ENCODE measurements at regions not wholly inside any gene's neighbourhood (a gene's known extent, or its start where the extent isn't known, plus 50 kb on each side); places are given as distances from the start of the nearest gene placed in this dataset.

GRCh38 chr9:91155181-91155580 lies 206.5 kb downstream of the AUH start:
- no peak for TF ChIP-seq CTCF (IDR thresholded peaks at IDR 0.05)
- no peak for TF ChIP-seq EZH2 (IDR thresholded peaks at IDR 0.05; ENCODE audit: borderline replicate concordance, insufficient read depth, low read depth, low read length, poor library complexity, severe bottlenecking)
